CD8-positive, alpha-beta memory T cell (primary cell): ENCODE measurements at regions not wholly inside any gene's neighbourhood (a gene's known extent, or its start where the extent isn't known, plus 50 kb on each side); places are given as distances from the start of the nearest gene placed in this dataset.

Experiments
- CTCF ChIA-PET: fragments of 350-600 bp; sonication (Branson Sonifier 250); formaldehyde crosslinking; loops from one replicate; lab custom pipeline; 2021; ENCODE audit warnings: antibody characterized with exemption; lab: Charles Lee
- POLR2A ChIA-PET: fragments of 350-600 bp; sonication (Branson Sonifier 250); formaldehyde crosslinking; loops from one replicate; lab custom pipeline; 2021; ENCODE audit warnings: antibody characterized with exemption; lab: Charles Lee
- DNase-seq, 5 donors: peaks; one replicate each; pipeline versions ENCODE4 v3.0.0 to v3.0.0-alpha.2; 2020 to 2022; ENCODE audit warnings: mixed read lengths in 1 of 5
- H3K27ac ChIP-seq: one replicate; pipeline ENCODE4 v1.7.0; 2013; ENCODE audit warnings: low read depth, mild to moderate bottlenecking, low read length, moderate library complexity
- H3K27me3 ChIP-seq: 2 replicates; pipeline ENCODE4 v1.7.0; 2013; ENCODE audit warnings: low read length, mild to moderate bottlenecking; ENCODE audit not compliant: insufficient read depth, poor library complexity, severe bottlenecking
- H3K36me3 ChIP-seq: 2 replicates; pipeline ENCODE4 v1.7.0; 2013; ENCODE audit warnings: mild to moderate bottlenecking, low read length, moderate library complexity; ENCODE audit not compliant: insufficient read depth
- H3K4me1 ChIP-seq: 2 replicates; pipeline ENCODE4 v1.7.0; 2013; ENCODE audit warnings: mild to moderate bottlenecking, low read length, moderate library complexity; ENCODE audit not compliant: insufficient read depth
- H3K4me3 ChIP-seq: 2 replicates; pipeline ENCODE4 v1.7.0; 2013; ENCODE audit warnings: mild to moderate bottlenecking, low read length
- H3K9me3 ChIP-seq: 2 replicates; pipeline ENCODE4 v1.7.0; 2013; ENCODE audit warnings: mild to moderate bottlenecking, low read length
- H3K27ac Mint-ChIP-seq, 8 donors: one replicate each; pipeline ENCODE4 v1.8.0; 2020 to 2021; ENCODE audit warnings: mixed read lengths in 8 of 8, mild to moderate bottlenecking in 6 of 8, inconsistent platforms in 3 of 8, moderate library complexity in 3 of 8
- H3K27me3 Mint-ChIP-seq, 2 donors: one replicate each; pipeline ENCODE4 v1.8.0; 2020 to 2021; ENCODE audit warnings: mixed read lengths in 2 of 2, mild to moderate bottlenecking in 1 of 2, moderate library complexity in 1 of 2
- H3K36me3 Mint-ChIP-seq, 3 donors: one replicate each; pipeline ENCODE4 v1.8.0; 2020 to 2021; ENCODE audit warnings: mixed read lengths in 3 of 3, inconsistent platforms in 1 of 3, mild to moderate bottlenecking in 1 of 3
- H3K4me1 Mint-ChIP-seq, 3 donors: one replicate each; pipeline ENCODE4 v1.8.0; 2020 to 2021; ENCODE audit warnings: mixed read lengths in 3 of 3, inconsistent platforms in 1 of 3, mild to moderate bottlenecking in 1 of 3
- H3K4me3 Mint-ChIP-seq, 7 donors: one replicate each; pipeline ENCODE4 v1.8.0; 2020 to 2021; ENCODE audit warnings: mixed read lengths in 7 of 7, mild to moderate bottlenecking in 6 of 7, moderate library complexity in 4 of 7, inconsistent platforms in 2 of 7
- H3K9me3 Mint-ChIP-seq, 5 donors: one replicate each; pipeline ENCODE4 v1.8.0; 2020 to 2022; ENCODE audit warnings: mixed read lengths in 5 of 5, mild to moderate bottlenecking in 3 of 5, moderate library complexity in 2 of 5, inconsistent platforms in 1 of 5

GRCh38 chr10:2943932-2944614 lies 123.3 kb upstream of the PFKP start:
- H3K27me3 Mint-ChIP-seq = peaks cover 8 to 66% of the 10 kb centered on the region in 2 donors
- ChIA-PET CTCF (no interaction called here), POLR2A (no interaction called here)
- Histone ChIP-seq H3K4me3 (no peak overlapping the region), H3K4me1 (no peaks in the 10 kb centered on the region), H3K9me3 (no peaks in the 10 kb centered on the region), H3K27ac (no peak overlapping the region), H3K36me3 (no peaks in the 10 kb centered on the region), H3K27me3 (no peaks in the 10 kb centered on the region)
- no peaks in the 10 kb centered on the region for H3K36me3 Mint-ChIP-seq
- H3K4me3 Mint-ChIP-seq = no peak overlapping the region
- H3K9me3 Mint-ChIP-seq = peaks cover 0 to 1% (median 0%) of the 10 kb centered on the region in 5 donors
- no peaks in the 10 kb centered on the region for H3K4me1 Mint-ChIP-seq
- DNase-seq = no peak
- no peak overlapping the region for H3K27ac Mint-ChIP-seq

- Mint-ChIP-seq H3K4me1 (no peaks in the 10 kb centered on the region), H3K36me3 (no peaks in the 10 kb centered on the region), H3K27me3 (peaks cover 8 to 66% of the 10 kb centered on the region in 2 donors), H3K27ac (no peak overlapping the region), H3K9me3 (peaks cover 0 to 1% (median 0%) of the 10 kb centered on the region in 5 donors), H3K4me3 (no peak overlapping the region)
- H3K36me3 ChIP-seq = no peaks in the 10 kb centered on the region
- ChIA-PET CTCF (no interaction called here), POLR2A (no interaction called here)
- no peak overlapping the region for H3K27ac ChIP-seq
- DNase-seq = no peak
- H3K4me1 ChIP-seq = no peaks in the 10 kb centered on the region
- H3K4me3 ChIP-seq = no peak overlapping the region
- no peaks in the 10 kb centered on the region for H3K9me3 ChIP-seq
- no peaks in the 10 kb centered on the region for H3K27me3 ChIP-seq
Measured at GRCh38 chr10:2942938-2943337, 124.4 kb upstream of the PFKP start.

GRCh38 chr10:2938869-2939268 lies 128.5 kb upstream of the PFKP start:
- Mint-ChIP-seq H3K9me3 (peaks cover 0 to 1% (median 0%) of the 10 kb centered on the region in 5 donors), H3K27ac (no peak overlapping the region), H3K36me3 (no peaks in the 10 kb centered on the region), H3K4me1 (no peaks in the 10 kb centered on the region), H3K27me3 (peaks cover 12 to 49% of the 10 kb centered on the region in 2 donors), H3K4me3 (no peak overlapping the region)
- H3K27me3 ChIP-seq = no peaks in the 10 kb centered on the region
- no peaks in the 10 kb centered on the region for H3K36me3 ChIP-seq
- no peak for DNase-seq
- ChIA-PET CTCF (no interaction called here), POLR2A (no interaction called here)
- H3K4me3 ChIP-seq = no peak overlapping the region
- H3K27ac ChIP-seq = no peak overlapping the region
- no peaks in the 10 kb centered on the region for H3K4me1 ChIP-seq
- H3K9me3 ChIP-seq = no peaks in the 10 kb centered on the region

- Mint-ChIP-seq H3K27me3 (peaks cover 15 to 46% of the 10 kb centered on the region in 2 donors), H3K4me1 (no peaks in the 10 kb centered on the region), H3K27ac (no peak overlapping the region), H3K4me3 (no peak overlapping the region), H3K9me3 (peaks cover 0 to 1% (median 0%) of the 10 kb centered on the region in 5 donors), H3K36me3 (no peaks in the 10 kb centered on the region)
- Histone ChIP-seq H3K36me3 (no peaks in the 10 kb centered on the region), H3K27me3 (no peaks in the 10 kb centered on the region), H3K4me3 (no peak overlapping the region), H3K9me3 (no peaks in the 10 kb centered on the region), H3K27ac (no peak overlapping the region), H3K4me1 (no peaks in the 10 kb centered on the region)
- ChIA-PET CTCF (interaction anchor here (1.1 kb wide), 1 partner anchor 11 kb away, joined by 4 read pairs; no protein-coding TSS in a partner anchor), POLR2A (no interaction called here)
- no peak for DNase-seq
Measured at GRCh38 chr10:2936816-2937215, 130.5 kb upstream of the PFKP start.

GRCh38 chr10:2935647-2936386 lies 131.5 kb upstream of the PFKP start:
- H3K4me1 Mint-ChIP-seq = no peaks in the 10 kb centered on the region
- Histone ChIP-seq H3K27me3 (no peaks in the 10 kb centered on the region), H3K27ac (no peak overlapping the region), H3K36me3 (no peaks in the 10 kb centered on the region), H3K4me1 (no peaks in the 10 kb centered on the region), H3K4me3 (no peak overlapping the region), H3K9me3 (no peaks in the 10 kb centered on the region)
- H3K9me3 Mint-ChIP-seq = peaks cover 0 to 1% (median 0%) of the 10 kb centered on the region in 5 donors
- ChIA-PET CTCF (no interaction called here), POLR2A (no interaction called here)
- H3K36me3 Mint-ChIP-seq = no peaks in the 10 kb centered on the region
- DNase-seq = no peak
- H3K27ac Mint-ChIP-seq = no peak overlapping the region
- H3K4me3 Mint-ChIP-seq = no peak overlapping the region
- peaks cover 13 to 40% of the 10 kb centered on the region in 2 donors for H3K27me3 Mint-ChIP-seq

- Histone ChIP-seq H3K4me1 (no peaks in the 10 kb centered on the region), H3K9me3 (no peaks in the 10 kb centered on the region), H3K27ac (no peak overlapping the region), H3K4me3 (no peak overlapping the region), H3K36me3 (no peaks in the 10 kb centered on the region), H3K27me3 (no peaks in the 10 kb centered on the region)
- H3K9me3 Mint-ChIP-seq = no peaks in the 10 kb centered on the region
- DNase-seq = no peak
- no peaks in the 10 kb centered on the region for H3K36me3 Mint-ChIP-seq
- POLR2A ChIA-PET = no interaction called here
- H3K4me3 Mint-ChIP-seq = no peak overlapping the region
- CTCF ChIA-PET = no interaction called here
- no peak overlapping the region for H3K27ac Mint-ChIP-seq
- no peaks in the 10 kb centered on the region for H3K4me1 Mint-ChIP-seq
- H3K27me3 Mint-ChIP-seq = peaks cover 15 to 34% of the 10 kb centered on the region in 2 donors
Measured at GRCh38 chr10:2933924-2934323, 133.4 kb upstream of the PFKP start.

GRCh38 chr10:2933519-2933918 lies 133.8 kb upstream of the PFKP start:
- no peak overlapping the region for H3K27ac ChIP-seq
- no peak overlapping the region for H3K4me3 ChIP-seq
- Mint-ChIP-seq H3K36me3 (no peaks in the 10 kb centered on the region), H3K4me1 (no peaks in the 10 kb centered on the region), H3K4me3 (no peak overlapping the region), H3K9me3 (no peaks in the 10 kb centered on the region), H3K27me3 (peaks cover 15 to 33% of the 10 kb centered on the region in 2 donors), H3K27ac (no peak overlapping the region)
- no peaks in the 10 kb centered on the region for H3K4me1 ChIP-seq
- ChIA-PET POLR2A (no interaction called here), CTCF (no interaction called here)
- H3K36me3 ChIP-seq = no peaks in the 10 kb centered on the region
- no peaks in the 10 kb centered on the region for H3K27me3 ChIP-seq
- H3K9me3 ChIP-seq = no peaks in the 10 kb centered on the region
- no peak for DNase-seq

- no peaks in the 10 kb centered on the region for H3K36me3 ChIP-seq
- H3K36me3 Mint-ChIP-seq = no peaks in the 10 kb centered on the region
- H3K4me1 ChIP-seq = peaks cover 2% of the 10 kb centered on the region
- no peak overlapping the region for H3K4me3 Mint-ChIP-seq
- ChIA-PET POLR2A (no interaction called here), CTCF (no interaction called here)
- H3K9me3 Mint-ChIP-seq = no peaks in the 10 kb centered on the region
- no peaks in the 10 kb centered on the region for H3K9me3 ChIP-seq
- DNase-seq = no peak
- H3K27ac Mint-ChIP-seq = no peak overlapping the region
- H3K27me3 ChIP-seq = no peaks in the 10 kb centered on the region
- no peak overlapping the region for H3K27ac ChIP-seq
- peaks cover 3 to 4% (median 3%) of the 10 kb centered on the region in 3 donors for H3K4me1 Mint-ChIP-seq
- peaks cover 15 to 36% of the 10 kb centered on the region in 2 donors for H3K27me3 Mint-ChIP-seq
- no peak overlapping the region for H3K4me3 ChIP-seq
Measured at GRCh38 chr10:2933071-2933470, 134.3 kb upstream of the PFKP start.
